Keratinocyte (primary cell): ENCODE measurements at regions not wholly inside any gene's neighbourhood (a gene's known extent, or its start where the extent isn't known, plus 50 kb on each side); places are given as distances from the start of the nearest gene placed in this dataset.

ENCODE experiments used
- CTCF ChIP-seq, 3 experiments: IDR thresholded peaks in 1 of 3; conservative IDR thresholded peaks in 1 of 3; optimal IDR thresholded peaks in 1 of 3; 2 replicates in 2 of 3; 3 replicates in 1 of 3; pipeline versions ENCODE3 to v1.5.1; 2011; ENCODE audit warnings: low read length in 3 of 3, mild to moderate bottlenecking in 3 of 3, moderate library complexity in 2 of 3, control low read depth in 1 of 3, inconsistent platforms in 1 of 3; ENCODE audit not compliant: insufficient read depth in 2 of 3; ENCODE audit errors: extremely low read depth in 1 of 3
- EZH2 ChIP-seq: IDR thresholded peaks from one replicate; pipeline ENCODE4 v1.6.1; 2012; ENCODE audit warnings: inconsistent platforms, mild to moderate bottlenecking, low read length, moderate library complexity

- TF ChIP-seq EZH2: no peak
- no peak for TF ChIP-seq CTCF (optimal IDR thresholded peaks at IDR 0.05 in 1 of 3, IDR thresholded peaks at IDR 0.05 in 1 of 3, conservative IDR thresholded peaks at IDR 0.05 in 1 of 3; ENCODE audit: extremely low read depth in 1 of 3, insufficient read depth in 2 of 3, low read length in 3 of 3)
These were observed 169.3 kb downstream of the PPARGC1A start for GRCh38 chr4:23720556-23720955.
